Epithelial cell of proximal tubule (primary cell): ENCODE measurements at regions not wholly inside any gene's neighbourhood (a gene's known extent, or its start where the extent isn't known, plus 50 kb on each side); places are given as distances from the start of the nearest gene placed in this dataset.

Source experiments
- DNase-seq: peaks from one replicate; pipeline ENCODE4 v3.0.0-alpha.2; 2011; ENCODE audit warnings: low read depth
- H3K4me3 ChIP-seq: 2 replicates; pipeline ENCODE4 v1.5.1; 2011; ENCODE audit warnings: low read depth, mild to moderate bottlenecking, low read length
- CTCF ChIP-seq: conservative IDR thresholded peaks from 2 replicates; pipeline ENCODE4 v1.5.1; 2012; ENCODE audit warnings: low read depth, mild to moderate bottlenecking, low read length

GRCh38 chr5:74374656-74375055, 265.9 kb downstream of the ENC1 start:
- TF ChIP-seq CTCF, result no peak
- H3K4me3 ChIP-seq, result no peak overlapping the region
- no peak for DNase-seq

- H3K4me3 ChIP-seq, result no peak overlapping the region
- no peak for DNase-seq
- TF ChIP-seq CTCF, result no peak
Measured at GRCh38 chr5:74373076-74373475, 267.5 kb downstream of the ENC1 start.

- H3K4me3 ChIP-seq, result no peak overlapping the region
- no peak for TF ChIP-seq CTCF
- DNase-seq, result no peak
Measured at GRCh38 chr5:74372502-74373064, 267.9 kb downstream of the ENC1 start.

GRCh38 chr5:74372051-74372450, 268.5 kb downstream of the ENC1 start:
- no peak for TF ChIP-seq CTCF
- no peak for DNase-seq
- H3K4me3 ChIP-seq, result no peak overlapping the region

GRCh38 chr5:74371621-74372020, 268.9 kb downstream of the ENC1 start:
- no peak for TF ChIP-seq CTCF
- DNase-seq, result no peak
- no peak overlapping the region for H3K4me3 ChIP-seq

GRCh38 chr5:74370168-74370567, 270.4 kb downstream of the ENC1 start:
- DNase-seq, result no peak
- no peak for TF ChIP-seq CTCF
- H3K4me3 ChIP-seq, result no peak overlapping the region

GRCh38 chr5:74369173-74369572, 271.4 kb downstream of the ENC1 start:
- H3K4me3 ChIP-seq, result no peak overlapping the region
- DNase-seq, result no peak
- TF ChIP-seq CTCF, result no peak
